Prostate gland (tissue), 2 donors: ENCODE measurements at regions not wholly inside any gene's neighbourhood (a gene's known extent, or its start where the extent isn't known, plus 50 kb on each side); places are given as distances from the start of the nearest gene placed in this dataset.

Source experiments
- DNase-seq: peaks from one replicate; pipeline ENCODE4 v3.0.0-alpha.2; 2019; ENCODE audit warnings: low spot score
- H3K27ac ChIP-seq, 2 donors: fragments of 200-600 bp; sonication (generic); 2 replicates each; pipeline ENCODE4 v1.5.1; 2017 to 2019
- H3K27me3 ChIP-seq: fragments of 200-600 bp; sonication (generic); replicated peaks from 2 replicates; pipeline ENCODE4 v1.5.1; 2019; ENCODE audit not compliant: insufficient read depth
- H3K36me3 ChIP-seq, 2 donors: fragments of 200-600 bp; sonication (generic); 1 replicate in 1 of 2; 2 replicates in 1 of 2; pipeline versions ENCODE4 v1.5.1 to v1.8.1; 2017 to 2019
- H3K4me1 ChIP-seq: fragments of 200-600 bp; sonication (generic); replicated peaks from 2 replicates; pipeline ENCODE4 v1.5.1; 2019
- H3K4me3 ChIP-seq, 2 donors: fragments of 200-600 bp; sonication (generic); 2 replicates each; pipeline ENCODE4 v1.5.1; 2017 to 2019
- H3K9me3 ChIP-seq: fragments of 200-600 bp; sonication (generic); 2 replicates; pipeline ENCODE4 v1.5.1; 2017
- POLR2A ChIP-seq: fragments of 450-650 bp; IDR thresholded peaks from one replicate; pipeline ENCODE4 v1.6.1; 2016; ENCODE audit warnings: antibody characterized with exemption, mild to moderate bottlenecking
- POLR2AphosphoS5 ChIP-seq: sonication (generic); formaldehyde crosslinking; IDR thresholded peaks from one replicate; pipeline ENCODE4 v1.6.1; 2017; ENCODE audit warnings: antibody characterized with exemption
- WGBS: methylation state at CpG from one replicate; pipeline ENCODE4 v1.1.5; 2018; 5-methylcytosine and 5-hydroxymethylcytosine counted together
- intact Hi-C: fragments of 100-400 bp; cut with DNase I; formaldehyde crosslinking; loops from one replicate; pipeline ENCODE4 v1.14.2; 2022
- TF ChIP-seq, protein P1 (sequence below), 4 experiments: fragments of 200-600 bp in 2 of 4; fragments of 450-650 bp in 2 of 4; sonication (generic) in 2 of 4; IDR thresholded peaks; 1 replicate in 3 of 4; 2 replicates in 1 of 4; pipeline ENCODE4 v1.5.1; 2016 to 2019; ENCODE audit warnings: antibody characterized with exemption in 4 of 4, mild to moderate bottlenecking in 2 of 4, moderate library complexity in 2 of 4

DNA sequence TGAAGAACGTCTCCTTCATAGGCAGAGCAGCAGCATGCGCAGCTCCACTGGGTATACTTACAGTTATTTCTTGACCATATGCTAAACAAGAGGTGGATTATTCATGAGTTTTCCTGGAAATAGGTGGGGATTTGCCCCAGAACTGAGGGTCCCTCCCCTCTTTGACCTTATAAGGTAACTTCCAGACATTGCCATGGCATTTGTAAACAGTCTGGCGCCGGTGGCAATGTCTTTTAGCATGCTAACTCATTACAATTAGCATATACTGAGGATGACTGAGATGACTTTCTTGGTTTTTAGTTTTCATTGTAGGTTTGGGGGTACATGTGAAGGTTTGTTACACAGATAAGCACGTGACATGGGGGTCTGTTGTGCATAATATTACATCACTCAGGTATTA is 97.3 kb downstream of the MTNR1A start:
- H3K27ac ChIP-seq = no peak overlapping the region
- no peaks in the 10 kb centered on the region for H3K9me3 ChIP-seq
- 81% methylated on average over 5 of the region's 5 CpGs for WGBS
- no peak for DNase-seq
- TF ChIP-seq POLR2AphosphoS5 (no peak), POLR2A (no peak)
- TF ChIP-seq, protein P1, sequence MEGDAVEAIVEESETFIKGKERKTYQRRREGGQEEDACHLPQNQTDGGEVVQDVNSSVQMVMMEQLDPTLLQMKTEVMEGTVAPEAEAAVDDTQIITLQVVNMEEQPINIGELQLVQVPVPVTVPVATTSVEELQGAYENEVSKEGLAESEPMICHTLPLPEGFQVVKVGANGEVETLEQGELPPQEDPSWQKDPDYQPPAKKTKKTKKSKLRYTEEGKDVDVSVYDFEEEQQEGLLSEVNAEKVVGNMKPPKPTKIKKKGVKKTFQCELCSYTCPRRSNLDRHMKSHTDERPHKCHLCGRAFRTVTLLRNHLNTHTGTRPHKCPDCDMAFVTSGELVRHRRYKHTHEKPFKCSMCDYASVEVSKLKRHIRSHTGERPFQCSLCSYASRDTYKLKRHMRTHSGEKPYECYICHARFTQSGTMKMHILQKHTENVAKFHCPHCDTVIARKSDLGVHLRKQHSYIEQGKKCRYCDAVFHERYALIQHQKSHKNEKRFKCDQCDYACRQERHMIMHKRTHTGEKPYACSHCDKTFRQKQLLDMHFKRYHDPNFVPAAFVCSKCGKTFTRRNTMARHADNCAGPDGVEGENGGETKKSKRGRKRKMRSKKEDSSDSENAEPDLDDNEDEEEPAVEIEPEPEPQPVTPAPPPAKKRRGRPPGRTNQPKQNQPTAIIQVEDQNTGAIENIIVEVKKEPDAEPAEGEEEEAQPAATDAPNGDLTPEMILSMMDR (IDR thresholded peaks at IDR 0.05) = no peak
- no peaks in the 10 kb centered on the region for H3K27me3 ChIP-seq
- intact Hi-C loops = no loop called here
- no peaks in the 10 kb centered on the region for H3K36me3 ChIP-seq
- no peak overlapping the region for H3K4me3 ChIP-seq
- no peaks in the 10 kb centered on the region for H3K4me1 ChIP-seq

- Histone ChIP-seq H3K4me3 (no peak overlapping the region), H3K4me1 (no peaks in the 10 kb centered on the region), H3K9me3 (no peaks in the 10 kb centered on the region), H3K36me3 (no peaks in the 10 kb centered on the region), H3K27ac (no peak overlapping the region), H3K27me3 (no peaks in the 10 kb centered on the region)
- no peak for TF ChIP-seq POLR2AphosphoS5
- TF ChIP-seq, protein P1 (IDR thresholded peaks at IDR 0.05) = no peak
- TF ChIP-seq POLR2A = no peak
- 88% methylated on average over 2 of the region's 2 CpGs for WGBS
- DNase-seq = no peak
- intact Hi-C loops = no loop called here
Measured at GRCh38 chr4:186451982-186452381, 103.4 kb downstream of the MTNR1A start.

- TF ChIP-seq POLR2AphosphoS5 = no peak
- H3K36me3 ChIP-seq = no peaks in the 10 kb centered on the region
- no peak overlapping the region for H3K4me3 ChIP-seq
- no peaks in the 10 kb centered on the region for H3K9me3 ChIP-seq
- no peak overlapping the region for H3K27ac ChIP-seq
- no peaks in the 10 kb centered on the region for H3K4me1 ChIP-seq
- H3K27me3 ChIP-seq = no peaks in the 10 kb centered on the region
- WGBS = 94% methylated on average over 8 of the region's 8 CpGs
- no peak for DNase-seq
- intact Hi-C loops = no loop called here
Measured at GRCh38 chr4:186449954-186450353, 105.4 kb downstream of the MTNR1A start.

- H3K27ac ChIP-seq = no peak overlapping the region
- H3K27me3 ChIP-seq = no peaks in the 10 kb centered on the region
- intact Hi-C loops = no loop called here
- DNase-seq = no peak
- no peak overlapping the region for H3K4me3 ChIP-seq
- H3K9me3 ChIP-seq = no peaks in the 10 kb centered on the region
- WGBS = 32% methylated on average over 5 of the region's 5 CpGs
- TF ChIP-seq POLR2A (no peak), POLR2AphosphoS5 (no peak)
- TF ChIP-seq, protein P1 (IDR thresholded peaks at IDR 0.05) = no peak
- H3K36me3 ChIP-seq = no peaks in the 10 kb centered on the region
- no peaks in the 10 kb centered on the region for H3K4me1 ChIP-seq
Measured at GRCh38 chr4:186445040-186445439, 110.3 kb downstream of the MTNR1A start.

DNA sequence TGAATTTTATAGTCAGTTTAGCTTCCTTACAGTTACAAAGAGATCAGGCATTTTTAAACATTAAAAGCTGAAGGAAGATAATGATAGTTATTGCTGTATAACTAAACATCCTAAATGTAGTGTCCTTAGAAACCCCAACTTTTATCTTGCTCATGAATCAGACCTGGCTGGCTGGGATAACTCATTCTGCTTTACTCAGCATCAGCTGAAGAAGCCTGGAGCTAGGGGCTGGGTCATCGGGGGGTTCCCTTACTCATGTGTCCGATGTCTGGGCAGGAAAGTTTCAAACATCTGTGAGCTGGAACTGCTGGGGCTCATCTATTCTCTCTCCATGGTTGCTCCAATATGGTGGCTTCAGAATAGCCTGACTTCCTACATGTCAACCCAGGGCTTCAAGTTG is 113.9 kb downstream of the MTNR1A start:
- no peaks in the 10 kb centered on the region for H3K9me3 ChIP-seq
- no peak for DNase-seq
- H3K4me1 ChIP-seq = no peaks in the 10 kb centered on the region
- TF ChIP-seq POLR2A (no peak), POLR2AphosphoS5 (no peak)
- TF ChIP-seq, protein P1 (IDR thresholded peaks at IDR 0.05) = no peak
- H3K27me3 ChIP-seq = no peaks in the 10 kb centered on the region
- no peaks in the 10 kb centered on the region for H3K36me3 ChIP-seq
- 32% methylated on average over 2 of the region's 2 CpGs for WGBS
- no peak overlapping the region for H3K4me3 ChIP-seq
- intact Hi-C loops = no loop called here
- H3K27ac ChIP-seq = no peak overlapping the region
